NAMALWA (cell line): ENCODE measurements at regions not wholly inside any gene's neighbourhood (a gene's known extent, or its start where the extent isn't known, plus 50 kb on each side); places are given as distances from the start of the nearest gene placed in this dataset.
A peak's percentile ranks its signal among the peaks of the same experiment; 100 is the strongest.
"Not testable (repeated sequence)": the region's sequence is repeated elsewhere in the genome, so short reads cannot be mapped to it uniquely, and the experiment has no call there.

Source experiments
- DNase-seq: peaks from one replicate; pipeline ENCODE4 v3.0.0-alpha.2; 2015; ENCODE audit warnings: low spot score

DNA sequence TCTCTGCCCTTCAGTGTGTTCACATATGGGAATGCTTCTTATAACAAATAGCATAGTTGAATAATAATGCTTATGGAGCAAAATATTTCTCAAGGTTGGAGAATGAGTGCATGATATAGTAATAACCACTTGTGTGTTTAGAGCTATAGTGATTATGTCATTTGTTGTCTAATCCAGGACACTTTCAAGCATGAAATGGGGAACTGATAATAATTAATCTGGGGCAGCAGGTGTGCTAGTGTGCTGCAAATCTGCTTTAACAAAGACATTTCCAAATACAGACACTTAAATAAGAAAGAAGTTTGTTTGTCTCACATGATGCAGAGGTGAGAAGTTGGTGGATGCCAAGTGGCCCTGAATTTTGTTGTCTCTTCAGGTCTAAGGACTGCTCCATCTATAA is 579.3 kb upstream of the GRM7 start:
- no peak for DNase-seq

DNA sequence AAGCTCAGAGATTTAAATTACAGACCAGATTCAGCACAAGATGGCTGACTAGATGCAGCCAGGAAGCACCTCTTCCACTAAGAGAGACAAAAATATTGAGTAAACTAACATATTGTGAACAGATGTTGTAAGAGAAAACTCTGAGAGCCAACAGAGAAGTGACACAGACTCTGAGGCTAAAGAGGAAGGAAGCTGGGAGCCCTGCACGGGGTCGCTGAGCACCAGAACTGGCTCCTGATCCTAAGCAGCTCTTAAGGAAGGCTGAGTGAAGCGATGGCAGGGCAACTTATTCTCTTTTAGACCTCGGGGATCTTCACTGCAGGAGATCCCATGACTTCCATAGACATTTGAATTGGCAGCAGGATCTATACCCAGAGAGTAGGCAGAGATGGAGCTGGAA is 578.0 kb upstream of the GRM7 start:
- DNase-seq = no peak

- no peak for DNase-seq
Measured at GRCh38 chr3:6287088-6287875, 573.6 kb upstream of the GRM7 start.

GRCh38 chr3:6301626-6302025 is 559.3 kb upstream of the GRM7 start:
- no peak for DNase-seq

DNA sequence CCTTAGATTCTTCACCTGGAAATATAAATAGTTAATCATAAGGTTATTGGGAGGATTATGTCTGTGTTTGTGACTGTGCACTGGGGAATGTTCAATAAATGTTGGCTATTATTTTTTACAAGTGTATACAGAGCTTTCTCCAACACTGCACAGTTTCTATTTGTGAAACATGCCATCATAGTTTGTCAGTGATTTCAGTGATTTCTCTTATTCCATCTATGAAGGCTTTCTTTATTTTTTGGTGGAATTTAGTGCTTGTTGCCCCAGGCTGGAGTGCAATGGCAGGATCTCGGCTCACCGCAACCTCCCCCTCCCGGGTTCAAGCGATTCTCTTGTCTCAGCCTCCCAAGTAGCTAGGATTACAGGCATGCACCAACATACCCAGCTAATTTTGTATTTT is 545.0 kb upstream of the GRM7 start:
- no peak for DNase-seq

- DNase-seq = no peak
Measured at GRCh38 chr3:6321999-6322398, 538.9 kb upstream of the GRM7 start.

GRCh38 chr3:6326771-6327170 is 534.1 kb upstream of the GRM7 start:
- no peak for DNase-seq

DNA sequence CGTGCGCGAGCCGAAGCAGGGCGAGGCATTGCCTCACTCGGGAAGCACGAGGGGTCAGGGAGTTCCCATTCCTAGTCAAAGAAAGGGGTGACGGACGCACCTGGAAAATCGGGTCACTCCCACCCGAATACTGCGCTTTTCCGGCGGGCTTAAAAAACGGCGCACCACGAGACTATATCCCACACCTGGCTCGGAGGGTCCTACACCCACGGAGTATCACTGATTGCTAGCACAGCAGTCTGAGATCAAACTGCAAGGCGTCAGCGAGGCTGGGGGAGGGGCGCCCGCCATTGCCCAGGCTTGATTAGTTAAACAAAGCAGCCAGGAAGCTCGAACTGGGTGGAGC is 520.0 kb upstream of the GRM7 start:
- DNase-seq = not testable (repeated sequence)

DNA sequence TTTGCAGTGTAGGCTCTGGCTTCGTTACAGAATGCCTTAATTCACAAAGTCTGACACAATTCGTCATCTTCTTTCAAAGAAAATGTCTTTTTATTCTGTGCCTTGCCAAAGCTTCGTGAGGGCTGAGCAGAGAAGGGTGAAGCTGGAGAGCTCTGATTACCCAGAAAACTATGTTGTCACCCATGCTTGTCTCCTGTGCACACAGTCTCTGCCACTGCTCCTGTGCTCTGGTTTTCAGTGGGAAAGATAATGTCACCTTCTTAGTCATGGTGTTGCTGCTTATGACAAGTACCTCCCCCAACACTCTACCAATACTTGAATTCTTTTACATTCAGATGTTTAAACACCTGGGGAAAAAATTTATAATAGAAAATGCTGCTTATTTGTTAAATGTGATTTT is 509.2 kb upstream of the GRM7 start:
- no peak for DNase-seq

GRCh38 chr3:6354653-6355052 is 506.3 kb upstream of the GRM7 start:
- DNase-seq = no peak

- no peak for DNase-seq
Measured at GRCh38 chr3:6362406-6362805, 498.5 kb upstream of the GRM7 start.

DNA sequence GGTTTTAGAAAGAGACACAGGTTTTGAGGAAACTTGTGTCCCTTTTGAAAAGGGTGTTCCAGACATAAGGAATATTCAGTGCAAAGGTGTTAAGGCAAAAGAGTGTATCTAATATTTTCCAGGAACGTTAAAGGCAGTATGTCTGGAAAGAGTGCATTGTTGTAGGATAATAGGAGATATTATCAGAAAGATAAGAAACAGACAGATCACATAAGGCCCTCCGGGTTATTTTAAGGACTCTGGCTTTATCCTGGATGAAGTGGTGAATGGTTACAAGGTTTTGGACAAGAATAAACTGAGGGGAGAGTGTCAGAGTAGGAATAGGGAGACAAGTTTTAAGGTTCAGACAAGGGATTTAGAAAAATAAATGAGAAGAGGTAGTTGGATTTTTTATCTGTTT is 493.7 kb upstream of the GRM7 start:
- DNase-seq = no peak

GRCh38 chr3:6392123-6392522 is 468.8 kb upstream of the GRM7 start:
- no peak for DNase-seq

DNA sequence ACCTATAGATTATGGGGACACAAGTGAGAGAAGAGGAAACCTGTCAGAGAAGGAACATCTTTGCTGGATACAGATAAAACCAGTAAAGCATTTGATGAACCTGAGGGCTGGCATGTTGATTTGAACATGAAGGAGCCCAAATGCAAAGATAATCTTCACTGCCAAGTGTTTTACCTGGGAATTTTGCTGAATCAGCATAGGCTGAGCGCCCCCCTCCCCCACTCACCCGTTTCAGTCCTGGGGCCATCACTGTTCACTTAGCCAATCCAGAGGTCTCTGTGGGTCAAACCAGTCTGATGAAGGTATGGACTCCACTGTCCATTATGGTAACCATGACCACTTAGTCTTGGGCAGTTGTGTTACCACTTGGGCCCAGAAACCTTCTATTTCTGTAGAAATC is 466.0 kb upstream of the GRM7 start:
- DNase-seq = no peak

DNA sequence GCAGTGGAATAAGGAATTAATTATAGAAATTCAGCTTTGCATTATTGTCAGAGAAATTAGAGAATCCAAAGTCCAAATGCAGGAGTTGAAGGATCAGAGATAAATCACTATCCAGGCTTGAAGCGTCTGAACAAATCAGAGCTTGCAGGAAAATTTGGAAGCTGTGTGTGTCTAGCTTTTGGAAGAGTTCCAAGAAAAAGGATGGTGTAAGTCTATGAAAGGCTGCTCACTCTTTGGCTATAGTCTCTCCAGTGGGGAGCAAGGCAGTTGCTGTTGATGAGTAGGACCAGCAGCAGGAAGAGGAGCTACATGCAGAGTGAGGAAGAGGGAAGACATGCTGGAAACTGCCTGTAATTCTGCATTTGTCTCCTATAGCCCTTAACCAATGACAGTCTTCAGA is 464.3 kb upstream of the GRM7 start:
- no peak for DNase-seq

GRCh38 chr3:6402666-6403065 is 458.2 kb upstream of the GRM7 start:
- DNase-seq = not testable (repeated sequence)

DNA sequence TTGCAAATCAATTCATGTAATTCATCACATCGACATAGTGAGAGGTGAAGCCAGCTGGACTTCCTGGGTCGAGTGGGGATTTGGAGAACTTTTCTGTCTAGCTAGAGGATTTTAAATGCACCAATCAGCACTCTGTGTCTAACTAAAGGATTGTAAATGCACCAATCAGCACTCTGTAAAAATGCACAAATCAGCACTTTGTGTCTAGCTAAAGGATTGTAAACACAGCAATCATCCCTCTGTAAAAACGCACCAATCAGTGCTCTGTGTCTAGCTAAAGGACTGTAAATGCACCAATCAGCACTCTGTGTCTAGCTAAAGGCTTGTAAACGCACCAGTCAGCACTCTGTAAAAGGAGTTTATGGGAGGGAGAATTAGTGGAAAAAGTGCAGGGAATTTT is 454.0 kb upstream of the GRM7 start:
- peak; percentile 3 for DNase-seq

DNA sequence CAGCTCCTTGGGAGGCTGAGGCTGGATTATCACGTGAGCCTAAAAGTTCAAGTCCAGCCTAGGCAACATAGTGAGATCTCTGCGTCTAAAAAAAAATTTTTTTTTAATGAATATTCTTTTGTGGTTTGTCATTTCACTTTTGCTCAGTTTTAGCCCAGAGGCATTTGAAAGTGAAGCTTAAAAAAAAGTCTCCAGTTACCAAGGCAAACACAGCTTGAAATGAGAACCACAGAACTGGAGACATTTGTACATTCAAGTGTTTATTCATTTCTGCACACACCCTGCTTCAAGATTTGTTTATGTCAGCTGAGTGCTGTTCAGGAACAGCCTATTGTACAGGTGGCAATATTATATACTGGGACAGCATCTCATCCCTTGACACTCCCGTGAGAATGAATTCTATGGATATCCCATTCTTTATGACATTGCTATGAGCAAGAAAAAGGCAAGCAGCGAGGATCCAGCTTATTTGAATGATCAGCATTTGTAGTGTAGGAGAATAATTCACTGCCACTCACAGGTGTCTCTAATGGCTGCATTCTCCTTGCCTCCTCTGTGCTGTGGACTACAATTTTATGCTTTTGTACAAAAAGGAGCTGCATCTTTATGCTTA is 444.8 kb upstream of the GRM7 start:
- no peak for DNase-seq

DNA sequence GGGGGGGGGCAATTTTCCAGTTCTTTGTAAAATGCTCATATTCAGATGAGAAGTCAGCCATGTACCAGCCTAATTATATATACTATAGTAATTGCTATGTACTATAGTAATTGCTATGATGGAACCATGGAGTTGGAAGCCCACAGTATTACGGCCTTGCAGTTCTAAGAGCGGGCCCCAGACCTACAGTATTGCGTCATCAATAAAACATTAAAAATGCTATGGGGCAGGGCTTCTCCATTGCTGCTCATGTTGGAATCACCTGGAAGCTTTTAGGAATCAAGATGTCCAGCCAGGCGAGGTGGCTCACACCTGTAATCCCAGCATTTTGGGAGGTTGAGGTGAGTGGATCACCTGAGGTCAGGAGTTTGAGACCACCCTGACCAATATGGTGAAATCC is 443.7 kb upstream of the GRM7 start:
- no peak for DNase-seq

DNA sequence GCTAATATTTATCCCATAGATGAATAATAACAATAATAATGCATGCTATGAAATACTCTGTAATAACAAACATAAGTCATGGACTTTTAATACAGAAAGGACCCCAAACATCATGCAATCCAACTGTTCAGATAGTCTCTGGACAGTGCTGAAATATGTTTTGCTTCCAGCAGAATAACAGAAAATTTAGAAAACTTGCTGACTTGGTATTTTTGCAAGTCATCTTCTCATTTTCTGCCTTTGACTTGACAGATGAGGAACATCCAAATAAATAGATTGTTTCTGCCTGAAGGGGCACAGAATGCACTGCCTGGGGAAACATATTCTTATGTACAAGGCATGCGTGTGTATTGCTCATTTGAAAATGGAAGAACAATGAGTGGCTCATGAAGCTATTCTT is 442.4 kb upstream of the GRM7 start:
- DNase-seq = no peak

- DNase-seq = no peak
Measured at GRCh38 chr3:6421666-6422445, 439.1 kb upstream of the GRM7 start.

- DNase-seq = no peak
Measured at GRCh38 chr3:6425289-6425820, 435.6 kb upstream of the GRM7 start.

DNA sequence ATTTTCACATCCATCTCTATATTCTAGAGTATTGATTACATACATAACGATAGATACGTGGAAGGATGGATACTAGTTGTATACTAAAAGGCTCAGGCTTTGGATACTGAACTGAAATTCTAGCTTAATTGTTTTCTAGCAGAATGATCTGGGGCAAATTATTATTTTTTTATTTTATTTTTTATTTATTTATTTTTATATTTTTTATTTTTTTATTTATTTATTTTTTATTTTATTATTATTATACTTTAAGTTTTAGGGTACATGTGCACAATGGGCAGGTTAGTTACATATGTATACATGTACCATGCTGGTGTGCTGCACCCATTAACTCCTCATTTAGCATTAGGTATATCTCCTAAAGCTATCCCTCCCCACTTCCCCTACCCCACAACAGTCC is 432.6 kb upstream of the GRM7 start:
- DNase-seq = not testable (repeated sequence)
